ENCODE measurements at regions not wholly inside any gene's neighbourhood (a gene's known extent, or its start where the extent isn't known, plus 50 kb on each side); places are given as distances from the start of the nearest gene placed in this dataset.

- Histone ChIP-seq H3K36me3 (ENCODE audit: insufficient read depth, low read length) (no peaks in the 10 kb centered on the region), H3K79me2 (ENCODE audit: insufficient read depth, low read length) (no peaks in the 10 kb centered on the region), H3K27me3 (ENCODE audit: insufficient read depth, low read length, poor library complexity, severe bottlenecking) (no peaks in the 10 kb centered on the region), H3K4me1 (ENCODE audit: insufficient read depth, low read length, poor library complexity, severe bottlenecking) (no peaks in the 10 kb centered on the region), H2AFZ (ENCODE audit: low read length) (no peak overlapping the region), H4K20me1 (ENCODE audit: insufficient read depth, low read length, poor library complexity, severe bottlenecking) (no peaks in the 10 kb centered on the region), H3K4me3 (ENCODE audit: low read length, poor library complexity, severe bottlenecking) (no peak overlapping the region), H3F3A (ENCODE audit: low read depth) (no peaks in the 10 kb centered on the region), H3K9me2 (replicated peaks; ENCODE audit: low read depth, low read length) (no peaks in the 10 kb centered on the region), H3K9ac (ENCODE audit: low read depth, low read length, poor library complexity, severe bottlenecking) (no peak overlapping the region), H3K9me3 (ENCODE audit: insufficient read depth, low read depth, low read length) (no peaks in the 10 kb centered on the region; the same call in 1 of the 2 replicates), H3K4me2 (ENCODE audit: low read depth, low read length, poor library complexity, severe bottlenecking) (no peak overlapping the region)
- TF ChIP-seq EZH2phosphoT487 (IDR thresholded peaks at IDR 0.05; ENCODE audit: borderline replicate concordance) (no peak), CTCF (conservative IDR thresholded peaks at IDR 0.05; ENCODE audit: low read length) (no peak)
These were observed 86.9 kb downstream of the ADAMTS1 start for GRCh38 chr21:26758083-26758880.

GRCh38 chr21:26756491-26757159 is 88.6 kb downstream of the ADAMTS1 start:
- no peaks in the 10 kb centered on the region for H3K27me3 ChIP-seq (ENCODE audit: insufficient read depth, low read length, poor library complexity, severe bottlenecking)
- no peaks in the 10 kb centered on the region for H3K9me2 ChIP-seq (replicated peaks; ENCODE audit: low read depth, low read length)
- TF ChIP-seq CTCF (conservative IDR thresholded peaks at IDR 0.05; ENCODE audit: low read length) = no peak
- no peak for TF ChIP-seq EZH2phosphoT487 (IDR thresholded peaks at IDR 0.05; ENCODE audit: borderline replicate concordance)
- H3K4me2 ChIP-seq (ENCODE audit: low read depth, low read length, poor library complexity, severe bottlenecking) = no peak overlapping the region
- H3K79me2 ChIP-seq (ENCODE audit: insufficient read depth, low read length) = no peaks in the 10 kb centered on the region
- no peaks in the 10 kb centered on the region for H3F3A ChIP-seq (ENCODE audit: low read depth)
- no peaks in the 10 kb centered on the region for H3K9me3 ChIP-seq (ENCODE audit: insufficient read depth, low read depth, low read length)
- H2AFZ ChIP-seq (ENCODE audit: low read length) = no peak overlapping the region
- H3K4me3 ChIP-seq (ENCODE audit: low read length, poor library complexity, severe bottlenecking) = no peak overlapping the region
- H3K36me3 ChIP-seq (ENCODE audit: insufficient read depth, low read length) = no peaks in the 10 kb centered on the region
- no peak overlapping the region for H3K9ac ChIP-seq (ENCODE audit: low read depth, low read length, poor library complexity, severe bottlenecking)
- no peaks in the 10 kb centered on the region for H4K20me1 ChIP-seq (ENCODE audit: insufficient read depth, low read length, poor library complexity, severe bottlenecking)
- no peaks in the 10 kb centered on the region for H3K4me1 ChIP-seq (ENCODE audit: insufficient read depth, low read length, poor library complexity, severe bottlenecking)

- Histone ChIP-seq H3F3A (ENCODE audit: low read depth) (no peaks in the 10 kb centered on the region), H3K4me2 (ENCODE audit: low read depth, low read length, poor library complexity, severe bottlenecking) (no peak overlapping the region), H3K4me3 (ENCODE audit: low read length, poor library complexity, severe bottlenecking) (no peak overlapping the region), H4K20me1 (ENCODE audit: insufficient read depth, low read length, poor library complexity, severe bottlenecking) (no peaks in the 10 kb centered on the region), H3K9me3 (ENCODE audit: insufficient read depth, low read depth, low read length) (no peaks in the 10 kb centered on the region), H3K9ac (ENCODE audit: low read depth, low read length, poor library complexity, severe bottlenecking) (no peak overlapping the region), H2AFZ (ENCODE audit: low read length) (no peak overlapping the region), H3K36me3 (ENCODE audit: insufficient read depth, low read length) (no peaks in the 10 kb centered on the region), H3K79me2 (ENCODE audit: insufficient read depth, low read length) (no peaks in the 10 kb centered on the region), H3K4me1 (ENCODE audit: insufficient read depth, low read length, poor library complexity, severe bottlenecking) (no peaks in the 10 kb centered on the region), H3K9me2 (replicated peaks; ENCODE audit: low read depth, low read length) (no peaks in the 10 kb centered on the region), H3K27me3 (ENCODE audit: insufficient read depth, low read length, poor library complexity, severe bottlenecking) (no peaks in the 10 kb centered on the region)
- TF ChIP-seq CTCF (conservative IDR thresholded peaks at IDR 0.05; ENCODE audit: low read length) (no peak), EZH2phosphoT487 (IDR thresholded peaks at IDR 0.05; ENCODE audit: borderline replicate concordance) (no peak)
These were observed 90.4 kb downstream of the ADAMTS1 start for GRCh38 chr21:26754853-26755252.

Data from Loucy (cell line).